Neural progenitor cell (in vitro differentiated cells): ENCODE measurements at regions not wholly inside any gene's neighbourhood (a gene's known extent, or its start where the extent isn't known, plus 50 kb on each side); places are given as distances from the start of the nearest gene placed in this dataset.
"Not testable (repeated sequence)": the region's sequence is repeated elsewhere in the genome, so short reads cannot be mapped to it uniquely, and the experiment has no call there.

ENCODE experiments used
- EZH2 ChIP-seq: fragments of 200-600 bp; sonication (generic); IDR thresholded peaks from 2 replicates; pipeline ENCODE4 v1.6.1; 2017; ENCODE audit warnings: antibody characterized with exemption, mild to moderate bottlenecking, moderate library complexity
- EZH2phosphoT487 ChIP-seq: fragments of 200-600 bp; sonication (generic); IDR thresholded peaks from 2 replicates; pipeline ENCODE4 v1.6.1; 2017; ENCODE audit warnings: antibody characterized with exemption
- TF ChIP-seq, protein P1 (sequence below): fragments of 200-600 bp; sonication (generic); IDR thresholded peaks from 2 replicates; pipeline ENCODE4 v1.5.1; 2017; ENCODE audit warnings: antibody characterized with exemption, mild to moderate bottlenecking

GRCh38 chr7:32747443-32748148, 144.0 kb downstream of the KBTBD2 start:
- TF ChIP-seq, protein P1, sequence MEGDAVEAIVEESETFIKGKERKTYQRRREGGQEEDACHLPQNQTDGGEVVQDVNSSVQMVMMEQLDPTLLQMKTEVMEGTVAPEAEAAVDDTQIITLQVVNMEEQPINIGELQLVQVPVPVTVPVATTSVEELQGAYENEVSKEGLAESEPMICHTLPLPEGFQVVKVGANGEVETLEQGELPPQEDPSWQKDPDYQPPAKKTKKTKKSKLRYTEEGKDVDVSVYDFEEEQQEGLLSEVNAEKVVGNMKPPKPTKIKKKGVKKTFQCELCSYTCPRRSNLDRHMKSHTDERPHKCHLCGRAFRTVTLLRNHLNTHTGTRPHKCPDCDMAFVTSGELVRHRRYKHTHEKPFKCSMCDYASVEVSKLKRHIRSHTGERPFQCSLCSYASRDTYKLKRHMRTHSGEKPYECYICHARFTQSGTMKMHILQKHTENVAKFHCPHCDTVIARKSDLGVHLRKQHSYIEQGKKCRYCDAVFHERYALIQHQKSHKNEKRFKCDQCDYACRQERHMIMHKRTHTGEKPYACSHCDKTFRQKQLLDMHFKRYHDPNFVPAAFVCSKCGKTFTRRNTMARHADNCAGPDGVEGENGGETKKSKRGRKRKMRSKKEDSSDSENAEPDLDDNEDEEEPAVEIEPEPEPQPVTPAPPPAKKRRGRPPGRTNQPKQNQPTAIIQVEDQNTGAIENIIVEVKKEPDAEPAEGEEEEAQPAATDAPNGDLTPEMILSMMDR = not testable (repeated sequence)
- TF ChIP-seq EZH2, EZH2phosphoT487: not testable (repeated sequence)
